Ishikawa (cell line): ENCODE measurements at regions not wholly inside any gene's neighbourhood (a gene's known extent, or its start where the extent isn't known, plus 50 kb on each side); places are given as distances from the start of the nearest gene placed in this dataset.

Experiments
- CEBPB ChIP-seq: IDR thresholded peaks from 2 replicates; pipeline ENCODE4 v1.6.1; 2012
- CREB1 ChIP-seq: IDR thresholded peaks from 2 replicates; pipeline ENCODE4 v1.6.1; 2012; ENCODE audit warnings: low read depth
- EGR1 ChIP-seq: IDR thresholded peaks from 2 replicates; pipeline ENCODE4 v1.6.1; 2012
- EP300 ChIP-seq: IDR thresholded peaks from 2 replicates; pipeline ENCODE4 v1.6.1; 2012; ENCODE audit warnings: borderline replicate concordance
- FOXM1 ChIP-seq: IDR thresholded peaks from 2 replicates; pipeline ENCODE4 v1.6.1; 2012; ENCODE audit warnings: low read depth, borderline replicate concordance
- MAX ChIP-seq: IDR thresholded peaks from 2 replicates; pipeline ENCODE4 v1.6.1; 2012
- NFIC ChIP-seq: IDR thresholded peaks from 2 replicates; pipeline ENCODE4 v1.6.1; 2012
- RAD21 ChIP-seq: IDR thresholded peaks from 2 replicates; pipeline ENCODE4 v1.6.1; 2012; ENCODE audit warnings: low read depth
- REST ChIP-seq: IDR thresholded peaks from 2 replicates; pipeline ENCODE4 v1.6.1; 2012; ENCODE audit warnings: low read depth, mild to moderate bottlenecking
- TAF1 ChIP-seq: IDR thresholded peaks from 2 replicates; pipeline ENCODE4 v1.6.1; 2012; ENCODE audit warnings: low read depth, mild to moderate bottlenecking
- TCF12 ChIP-seq: IDR thresholded peaks from 2 replicates; pipeline ENCODE4 v1.6.1; 2012; ENCODE audit warnings: low read depth
- TEAD4 ChIP-seq: IDR thresholded peaks from 2 replicates; pipeline ENCODE4 v1.6.1; 2012
- USF1 ChIP-seq: IDR thresholded peaks from 2 replicates; pipeline ENCODE4 v1.6.1; 2012
- YY1 ChIP-seq: IDR thresholded peaks from 2 replicates; pipeline ENCODE4 v1.6.1; 2012; ENCODE audit warnings: low read depth
- ZBTB7A ChIP-seq: IDR thresholded peaks from 2 replicates; pipeline ENCODE4 v1.6.1; 2012; ENCODE audit warnings: low read depth

- TF ChIP-seq EGR1 = no peak
- no peak for TF ChIP-seq TAF1
- no peak for TF ChIP-seq ZBTB7A
- TF ChIP-seq TCF12 = no peak
- no peak for TF ChIP-seq USF1
- TF ChIP-seq CREB1 = no peak
- TF ChIP-seq EP300 = no peak
- TF ChIP-seq CEBPB = no peak
- TF ChIP-seq NFIC = no peak
- TF ChIP-seq MAX = no peak
- TF ChIP-seq YY1 = no peak
- TF ChIP-seq FOXM1 = no peak
- TF ChIP-seq REST = no peak
- no peak for TF ChIP-seq RAD21
- no peak for TF ChIP-seq TEAD4
Measured at GRCh38 chr7:82655965-82656364, 212.4 kb upstream of the CACNA2D1 start.

- TF ChIP-seq RAD21 = no peak
- no peak for TF ChIP-seq CEBPB
- TF ChIP-seq TCF12 = no peak
- TF ChIP-seq CREB1 = no peak
- no peak for TF ChIP-seq ZBTB7A
- TF ChIP-seq YY1 = no peak
- no peak for TF ChIP-seq EP300
- TF ChIP-seq USF1 = no peak
- no peak for TF ChIP-seq FOXM1
- TF ChIP-seq TAF1 = no peak
- TF ChIP-seq EGR1 = no peak
- TF ChIP-seq MAX = no peak
- TF ChIP-seq TEAD4 = no peak
- no peak for TF ChIP-seq REST
- TF ChIP-seq NFIC = no peak
Measured at GRCh38 chr7:82633592-82633991, 190.0 kb upstream of the CACNA2D1 start.

- TF ChIP-seq TAF1 (no peak), YY1 (no peak), MAX (no peak), CREB1 (no peak), CEBPB (no peak), EGR1 (no peak), FOXM1 (no peak), EP300 (no peak), USF1 (no peak), REST (no peak)
Measured at GRCh38 chr7:82631998-82632397, 188.4 kb upstream of the CACNA2D1 start.

- TF ChIP-seq TEAD4 (no peak), NFIC (no peak), RAD21 (no peak), CEBPB (no peak), ZBTB7A (no peak), TCF12 (no peak), FOXM1 (no peak), USF1 (no peak), CREB1 (no peak), TAF1 (no peak), YY1 (no peak), REST (no peak), EP300 (no peak), MAX (no peak), EGR1 (no peak)
Measured at GRCh38 chr7:82629583-82629982, 186.0 kb upstream of the CACNA2D1 start.
